GM12892 (cell line): ENCODE measurements at regions not wholly inside any gene's neighbourhood (a gene's known extent, or its start where the extent isn't known, plus 50 kb on each side); places are given as distances from the start of the nearest gene placed in this dataset.

Source experiments
- POLR2A ChIP-seq: IDR thresholded peaks from 2 replicates; pipeline ENCODE4 v1.6.1; 2011; ENCODE audit warnings: low read depth, low read length, control low read depth
- POLR2AphosphoS5 ChIP-seq: IDR thresholded peaks from 2 replicates; pipeline ENCODE4 v1.6.1; 2011; ENCODE audit warnings: low read depth, low read length, control low read depth
- TAF1 ChIP-seq: IDR thresholded peaks from 2 replicates; pipeline ENCODE4 v1.6.1; 2011; ENCODE audit warnings: low read depth, mild to moderate bottlenecking, control low read depth, low read length, borderline replicate concordance

GRCh38 chr17:77601054-77601979 lies 357.2 kb upstream of the TNRC6C start:
- TF ChIP-seq POLR2A, result no peak
- TF ChIP-seq POLR2AphosphoS5, result no peak
- no peak for TF ChIP-seq TAF1
